ENCODE measurements at regions not wholly inside any gene's neighbourhood (a gene's known extent, or its start where the extent isn't known, plus 50 kb on each side); places are given as distances from the start of the nearest gene placed in this dataset.

- in situ Hi-C loops (cut with HindIII; ENCODE audit: low pct_unique_long_range_greater_than_20kb, low sequenced_read_pairs), result no loop called here
- TF ChIP-seq JUND (IDR thresholded peaks at IDR 0.05; ENCODE audit: low read depth), result no peak
- no peak for DNase-seq (ENCODE audit: low read depth in 1 of 2, low spot score in 1 of 2)
Observed at GRCh38 chr22:27388090-27388600, 413.4 kb downstream of the MN1 start.

GRCh38 chr22:27389727-27390075 is 411.9 kb downstream of the MN1 start:
- no peak for TF ChIP-seq JUND (IDR thresholded peaks at IDR 0.05; ENCODE audit: low read depth)
- DNase-seq (ENCODE audit: low read depth in 1 of 2, low spot score in 1 of 2), result no peak
- in situ Hi-C loops (cut with HindIII; ENCODE audit: low pct_unique_long_range_greater_than_20kb, low sequenced_read_pairs), result no loop called here

GRCh38 chr22:27391092-27391770 is 410.3 kb downstream of the MN1 start:
- no peak for TF ChIP-seq JUND (IDR thresholded peaks at IDR 0.05; ENCODE audit: low read depth)
- no peak for DNase-seq (ENCODE audit: low read depth in 1 of 2, low spot score in 1 of 2)
- in situ Hi-C loops (cut with HindIII; ENCODE audit: low pct_unique_long_range_greater_than_20kb, low sequenced_read_pairs), result no loop called here

GRCh38 chr22:27393371-27393770 is 408.2 kb downstream of the MN1 start:
- in situ Hi-C loops (cut with HindIII; ENCODE audit: low pct_unique_long_range_greater_than_20kb, low sequenced_read_pairs), result no loop called here
- TF ChIP-seq JUND (IDR thresholded peaks at IDR 0.05; ENCODE audit: low read depth), result no peak
- peak in 1 of 2 experiments; percentile 73 for DNase-seq (ENCODE audit: low read depth in 1 of 2, low spot score in 1 of 2)

GRCh38 chr22:27394806-27395404 is 406.7 kb downstream of the MN1 start:
- in situ Hi-C loops (cut with HindIII; ENCODE audit: low pct_unique_long_range_greater_than_20kb, low sequenced_read_pairs), result no loop called here
- TF ChIP-seq JUND (IDR thresholded peaks at IDR 0.05; ENCODE audit: low read depth), result no peak
- DNase-seq (ENCODE audit: low read depth in 1 of 2, low spot score in 1 of 2), result no peak

- no peak for DNase-seq (ENCODE audit: low read depth in 1 of 2, low spot score in 1 of 2)
- in situ Hi-C loops (cut with HindIII; ENCODE audit: low pct_unique_long_range_greater_than_20kb, low sequenced_read_pairs), result no loop called here
- no peak for TF ChIP-seq JUND (IDR thresholded peaks at IDR 0.05; ENCODE audit: low read depth)
Observed at GRCh38 chr22:27397036-27397953, 404.3 kb downstream of the MN1 start.

- in situ Hi-C loops (cut with HindIII; ENCODE audit: low pct_unique_long_range_greater_than_20kb, low sequenced_read_pairs), result no loop called here
- no peak for TF ChIP-seq JUND (IDR thresholded peaks at IDR 0.05; ENCODE audit: low read depth)
- DNase-seq (ENCODE audit: low read depth in 1 of 2, low spot score in 1 of 2), result no peak
Observed at GRCh38 chr22:27397954-27398342, 403.6 kb downstream of the MN1 start.

GRCh38 chr22:27399161-27399560 is 402.4 kb downstream of the MN1 start:
- TF ChIP-seq JUND (IDR thresholded peaks at IDR 0.05; ENCODE audit: low read depth), result no peak
- in situ Hi-C loops (cut with HindIII; ENCODE audit: low pct_unique_long_range_greater_than_20kb, low sequenced_read_pairs), result no loop called here
- no peak for DNase-seq (ENCODE audit: low read depth in 1 of 2, low spot score in 1 of 2)

GRCh38 chr22:27400811-27401210 is 400.7 kb downstream of the MN1 start:
- no peak for TF ChIP-seq JUND (IDR thresholded peaks at IDR 0.05; ENCODE audit: low read depth)
- DNase-seq (ENCODE audit: low read depth in 1 of 2, low spot score in 1 of 2), result no peak
- in situ Hi-C loops (cut with HindIII; ENCODE audit: low pct_unique_long_range_greater_than_20kb, low sequenced_read_pairs), result no loop called here

GRCh38 chr22:27401321-27401720 is 400.2 kb downstream of the MN1 start:
- no peak for TF ChIP-seq JUND (IDR thresholded peaks at IDR 0.05; ENCODE audit: low read depth)
- in situ Hi-C loops (cut with HindIII; ENCODE audit: low pct_unique_long_range_greater_than_20kb, low sequenced_read_pairs), result no loop called here

GRCh38 chr22:27404441-27404840 is 397.1 kb downstream of the MN1 start:
- no peak for TF ChIP-seq JUND (IDR thresholded peaks at IDR 0.05; ENCODE audit: low read depth)
- DNase-seq (ENCODE audit: low read depth in 1 of 2, low spot score in 1 of 2), result no peak
- in situ Hi-C loops (cut with HindIII; ENCODE audit: low pct_unique_long_range_greater_than_20kb, low sequenced_read_pairs), result no loop called here

More at GRCh38 chr22:27401321-27401720, 400.2 kb downstream of the MN1 start:
- DNase-seq (ENCODE audit: low read depth in 1 of 2, low spot score in 1 of 2), result no peak

- in situ Hi-C loops (cut with HindIII; ENCODE audit: low pct_unique_long_range_greater_than_20kb, low sequenced_read_pairs), result no loop called here
- DNase-seq (ENCODE audit: low read depth in 1 of 2, low spot score in 1 of 2), result peak; percentile 28 to 54
- no peak for TF ChIP-seq JUND (IDR thresholded peaks at IDR 0.05; ENCODE audit: low read depth)
Observed at GRCh38 chr22:27405672-27406388, 395.7 kb downstream of the MN1 start.
